SK-N-SH (cell line): ENCODE measurements at regions not wholly inside any gene's neighbourhood (a gene's known extent, or its start where the extent isn't known, plus 50 kb on each side); places are given as distances from the start of the nearest gene placed in this dataset.

Experiments used
- JUND ChIP-seq: IDR thresholded peaks from 2 replicates; pipeline ENCODE4 v1.4.0; 2012
- TF ChIP-seq, protein P1 (sequence below): fragments of 200-600 bp; sonication (generic); IDR thresholded peaks from 2 replicates; pipeline ENCODE4 v1.6.1; 2017; ENCODE audit warnings: antibody characterized with exemption, mild to moderate bottlenecking, moderate library complexity

DNA sequence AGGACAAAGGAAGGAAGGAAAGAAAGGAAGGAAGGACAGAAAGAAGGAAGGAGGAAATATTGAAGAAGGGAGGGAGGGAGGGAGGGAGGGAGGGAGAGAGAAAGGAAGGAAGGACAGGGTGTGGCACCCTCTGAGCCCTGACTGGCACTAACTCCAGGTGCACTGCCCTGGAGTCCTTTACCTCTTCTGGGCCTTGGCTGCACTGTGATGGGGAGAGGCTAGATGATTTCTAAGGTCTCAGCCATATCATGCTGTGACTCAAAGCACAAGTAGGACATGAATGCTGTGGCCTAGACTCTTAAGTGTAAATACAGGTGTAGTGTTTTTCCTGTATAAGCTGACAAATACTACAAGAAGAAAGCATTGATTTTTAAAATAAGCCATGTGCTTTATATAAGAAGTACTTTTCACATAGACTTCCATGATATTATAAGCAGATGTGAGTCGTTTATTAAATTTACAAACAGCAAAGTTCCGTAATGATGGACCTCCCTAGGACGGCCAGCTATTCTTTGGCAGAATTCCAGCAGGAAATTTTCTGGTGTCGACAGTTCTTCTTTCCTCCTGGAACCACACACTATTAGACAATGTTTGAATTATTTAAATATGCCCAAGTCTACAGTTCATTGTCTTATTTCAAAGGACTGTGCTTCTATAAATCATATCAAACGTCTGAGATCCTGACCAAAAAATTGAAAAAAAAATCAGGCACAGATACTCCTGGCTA is 213.8 kb upstream of the C2CD4B start:
- TF ChIP-seq, protein P1, sequence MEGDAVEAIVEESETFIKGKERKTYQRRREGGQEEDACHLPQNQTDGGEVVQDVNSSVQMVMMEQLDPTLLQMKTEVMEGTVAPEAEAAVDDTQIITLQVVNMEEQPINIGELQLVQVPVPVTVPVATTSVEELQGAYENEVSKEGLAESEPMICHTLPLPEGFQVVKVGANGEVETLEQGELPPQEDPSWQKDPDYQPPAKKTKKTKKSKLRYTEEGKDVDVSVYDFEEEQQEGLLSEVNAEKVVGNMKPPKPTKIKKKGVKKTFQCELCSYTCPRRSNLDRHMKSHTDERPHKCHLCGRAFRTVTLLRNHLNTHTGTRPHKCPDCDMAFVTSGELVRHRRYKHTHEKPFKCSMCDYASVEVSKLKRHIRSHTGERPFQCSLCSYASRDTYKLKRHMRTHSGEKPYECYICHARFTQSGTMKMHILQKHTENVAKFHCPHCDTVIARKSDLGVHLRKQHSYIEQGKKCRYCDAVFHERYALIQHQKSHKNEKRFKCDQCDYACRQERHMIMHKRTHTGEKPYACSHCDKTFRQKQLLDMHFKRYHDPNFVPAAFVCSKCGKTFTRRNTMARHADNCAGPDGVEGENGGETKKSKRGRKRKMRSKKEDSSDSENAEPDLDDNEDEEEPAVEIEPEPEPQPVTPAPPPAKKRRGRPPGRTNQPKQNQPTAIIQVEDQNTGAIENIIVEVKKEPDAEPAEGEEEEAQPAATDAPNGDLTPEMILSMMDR, result no peak
- no peak for TF ChIP-seq JUND
